GM18858 (cell line): ENCODE measurements at regions not wholly inside any gene's neighbourhood (a gene's known extent, or its start where the extent isn't known, plus 50 kb on each side); places are given as distances from the start of the nearest gene placed in this dataset.

Experiments
- ATAC-seq: cut with Tn5 transposase; IDR thresholded peaks from one replicate; pipeline ENCODE4 v1.9.1; 2021; ENCODE audit not compliant: unreplicated experiment

DNA sequence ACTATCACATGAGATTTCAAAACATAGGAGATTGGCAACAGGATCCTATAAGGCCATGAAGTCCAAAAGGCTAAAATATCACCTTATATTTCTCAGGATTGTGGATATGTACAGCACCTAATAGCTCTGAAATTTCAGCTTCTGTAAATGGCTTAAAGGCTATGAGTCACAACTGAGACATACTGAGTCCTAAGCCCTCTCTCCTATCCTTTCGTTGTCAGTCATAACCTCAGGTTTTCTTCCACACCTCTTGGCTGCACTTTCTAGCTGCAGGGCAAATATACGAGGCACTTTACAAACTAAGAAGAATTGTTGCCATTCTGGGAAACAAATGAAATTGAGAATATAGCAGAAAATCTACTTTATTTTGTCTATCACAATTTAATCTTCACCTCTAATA is 969.9 kb upstream of the EPHA7 start:
- no peak for ATAC-seq

DNA sequence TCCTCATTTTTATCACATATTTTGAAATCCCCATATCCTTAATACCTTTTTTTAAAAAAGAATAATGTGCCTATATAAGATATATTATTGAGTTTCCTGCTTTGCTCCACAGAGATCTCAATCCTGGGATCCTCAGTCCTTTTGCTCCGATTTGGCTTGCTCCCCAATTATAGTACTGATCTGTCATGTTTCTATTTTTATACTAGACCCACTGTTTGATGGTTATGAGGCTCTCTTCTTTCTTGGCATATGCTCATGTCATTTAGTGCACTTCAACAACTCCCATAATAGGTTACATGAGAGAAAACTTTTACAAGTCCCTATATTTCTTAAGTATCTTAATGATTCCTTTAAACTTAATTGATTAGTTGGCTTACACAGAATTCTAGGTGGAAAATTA is 958.5 kb upstream of the EPHA7 start:
- ATAC-seq = no peak

DNA sequence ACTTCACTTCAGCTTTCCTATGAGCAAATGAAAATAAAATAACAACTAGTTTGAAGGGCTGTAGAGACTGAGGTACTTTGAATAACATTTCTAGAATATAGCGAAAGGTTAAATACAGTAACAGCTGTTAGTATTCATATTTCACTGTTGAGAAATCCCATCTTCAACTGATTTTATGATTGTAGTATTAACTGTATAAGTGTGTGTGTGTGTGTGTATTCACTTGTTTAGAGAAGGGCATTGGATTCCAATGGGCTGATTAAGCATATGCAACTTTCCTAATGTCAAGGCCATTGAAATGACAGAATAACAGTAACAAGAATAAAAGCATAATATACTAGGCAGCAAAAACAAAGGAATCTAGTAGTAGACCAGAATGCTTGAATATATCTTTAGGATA is 957.5 kb upstream of the EPHA7 start:
- ATAC-seq = no peak

DNA sequence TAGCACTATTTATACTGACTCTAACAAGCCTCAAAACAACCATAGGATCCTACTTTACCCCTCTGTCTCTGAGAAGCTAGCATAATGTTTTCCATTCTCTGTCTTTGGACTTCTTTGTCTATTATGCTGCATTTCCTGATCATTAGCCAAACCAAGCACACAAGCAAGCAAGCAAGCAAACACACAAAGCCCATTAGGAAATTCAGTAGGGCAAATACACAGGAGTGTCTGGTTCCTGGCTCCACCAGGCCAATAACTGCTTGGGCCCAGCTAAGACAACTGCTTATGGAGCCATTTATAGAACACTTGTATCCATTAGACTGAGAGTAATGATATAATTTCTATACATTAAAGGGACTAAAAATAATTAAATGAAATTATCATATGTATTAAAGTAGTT is 952.9 kb upstream of the EPHA7 start:
- ATAC-seq = no peak

DNA sequence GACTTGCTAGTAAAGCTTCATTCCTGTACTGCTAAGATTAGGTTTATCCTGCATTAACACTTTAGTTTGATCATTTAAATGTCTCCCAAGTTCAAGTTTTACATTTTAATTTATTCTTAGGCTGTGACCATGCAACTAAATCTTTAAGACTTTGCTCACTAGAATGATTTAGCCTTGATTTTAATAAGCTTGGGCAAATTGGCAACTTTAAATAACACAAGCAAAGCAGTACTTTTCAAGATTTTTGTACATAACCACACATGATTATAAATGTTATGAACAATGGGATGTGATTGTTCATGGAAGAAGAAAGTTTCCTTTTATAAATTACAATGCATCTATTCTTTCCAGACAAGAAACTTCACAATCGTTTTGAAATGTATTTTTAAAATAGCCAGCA is 948.0 kb upstream of the EPHA7 start:
- ATAC-seq = no peak

DNA sequence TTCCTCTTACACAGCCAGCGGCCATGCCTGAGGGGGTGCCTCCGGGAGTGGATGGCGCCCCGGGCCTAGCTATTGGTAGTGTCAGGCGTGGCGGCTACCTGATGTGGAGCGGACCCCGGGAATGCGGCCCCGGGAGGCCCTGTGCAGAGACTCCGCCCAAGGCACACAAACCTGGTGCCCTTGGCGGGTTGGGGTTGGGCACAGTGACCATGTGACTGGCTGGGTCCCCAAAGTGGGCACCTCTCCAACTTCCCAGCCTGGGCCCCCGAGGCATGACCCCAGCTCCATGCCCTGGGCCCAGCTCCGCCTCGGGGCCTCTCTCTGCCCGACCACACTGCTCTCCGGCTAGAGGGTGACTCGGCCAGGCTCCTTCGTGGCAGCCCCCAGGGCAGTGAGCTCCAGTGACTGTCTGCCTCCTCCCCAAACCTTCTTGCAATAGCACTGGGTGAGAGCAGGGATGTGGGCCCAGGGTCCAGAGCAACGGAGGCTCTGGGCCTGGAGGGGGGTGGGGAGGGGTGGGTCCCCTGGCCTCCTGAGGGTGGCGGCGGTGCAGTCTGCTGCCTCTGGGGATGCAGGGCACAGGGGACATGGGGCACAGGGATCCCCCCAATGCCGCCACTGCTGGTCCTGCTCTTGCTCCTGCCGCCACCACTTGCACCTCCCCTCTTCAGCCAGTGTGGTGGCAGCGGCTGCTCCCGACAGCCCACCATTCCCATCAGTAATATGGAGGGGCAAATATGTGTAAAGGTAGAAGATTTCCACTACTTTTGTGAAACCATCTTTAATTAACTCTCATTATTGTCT is 942.9 kb upstream of the EPHA7 start:
- ATAC-seq = no peak

DNA sequence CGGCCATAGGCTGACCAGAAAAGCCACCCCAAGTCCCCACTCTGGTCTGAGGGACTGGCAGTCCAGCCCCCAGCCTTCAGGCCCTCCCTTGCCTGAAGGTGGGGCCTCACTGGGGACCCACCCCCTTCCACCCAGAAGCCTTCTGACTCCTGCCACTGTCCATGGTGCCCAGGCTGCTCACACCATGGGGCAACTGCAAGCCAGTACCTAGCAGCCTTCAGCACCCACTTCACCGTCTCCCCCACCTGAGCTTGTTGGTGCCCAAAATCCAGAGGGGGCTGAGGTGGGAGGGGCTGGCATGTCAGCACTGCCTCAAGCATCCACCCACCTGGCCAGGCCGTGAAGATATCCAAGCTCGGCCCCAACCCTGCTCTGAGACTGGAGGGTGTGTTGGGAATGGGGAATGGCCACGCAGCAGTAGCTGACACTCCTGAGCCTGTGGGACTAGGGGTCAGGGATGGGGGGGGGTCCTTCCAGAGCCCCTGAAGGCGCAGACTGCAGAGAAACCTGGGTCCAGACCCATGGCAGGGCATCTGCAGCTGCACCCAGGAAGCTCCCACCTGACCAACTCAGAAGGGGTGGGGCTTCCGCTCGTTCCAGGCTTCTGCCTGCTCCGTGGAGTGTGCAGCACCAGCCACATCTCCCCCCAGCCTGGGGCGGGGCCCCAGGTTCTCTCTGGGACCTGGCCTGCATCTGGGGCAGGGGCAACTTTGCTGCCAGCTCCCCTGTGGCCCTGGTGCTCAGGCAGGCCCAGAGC is 942.1 kb upstream of the EPHA7 start:
- no peak for ATAC-seq

DNA sequence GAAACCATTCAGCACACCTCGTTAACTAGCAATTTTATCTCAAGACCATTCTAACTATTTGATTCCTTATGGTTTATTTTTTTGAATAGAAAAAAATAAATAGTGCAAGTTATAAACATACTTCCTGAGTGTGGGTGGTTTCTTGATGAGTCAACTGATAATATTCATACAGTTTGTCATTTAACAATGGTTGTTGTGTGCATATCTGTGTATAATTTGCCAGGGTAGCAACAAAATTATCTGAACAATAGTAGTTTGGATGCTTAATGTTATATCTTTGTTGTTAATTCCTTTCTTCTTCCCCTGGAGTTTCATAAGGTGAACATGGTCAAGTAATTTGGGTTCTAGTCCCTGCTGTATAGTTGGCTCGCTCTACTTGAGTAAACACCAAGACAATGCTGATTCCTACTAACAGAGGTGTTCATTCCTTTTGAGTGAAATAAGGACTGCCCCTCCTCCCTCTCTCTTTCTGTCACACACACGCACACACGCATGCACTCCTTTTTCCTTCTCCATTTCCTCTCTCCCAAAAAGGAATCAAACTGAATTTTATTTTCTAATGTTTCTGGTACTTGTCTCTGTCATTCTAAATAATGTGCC is 938.1 kb upstream of the EPHA7 start:
- ATAC-seq = no peak

DNA sequence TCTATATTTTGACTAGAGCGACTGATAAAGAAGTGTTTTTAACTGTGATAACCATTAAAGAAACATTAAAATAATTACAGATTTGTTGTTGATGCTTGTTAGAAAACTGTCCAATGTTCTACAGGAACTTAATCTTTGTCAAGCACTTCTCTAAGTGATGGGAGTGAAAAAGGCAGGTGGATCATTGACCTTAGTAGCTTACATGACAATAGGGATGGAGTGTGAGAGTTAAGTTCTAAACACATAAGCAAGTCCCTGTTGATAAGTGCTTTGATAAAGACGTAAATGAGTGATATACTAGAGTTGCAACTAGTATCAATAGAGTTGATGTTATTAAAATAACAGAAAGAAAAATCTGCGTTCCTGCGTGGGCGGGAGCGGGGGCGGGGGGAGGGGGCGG is 931.5 kb upstream of the EPHA7 start:
- no peak for ATAC-seq

DNA sequence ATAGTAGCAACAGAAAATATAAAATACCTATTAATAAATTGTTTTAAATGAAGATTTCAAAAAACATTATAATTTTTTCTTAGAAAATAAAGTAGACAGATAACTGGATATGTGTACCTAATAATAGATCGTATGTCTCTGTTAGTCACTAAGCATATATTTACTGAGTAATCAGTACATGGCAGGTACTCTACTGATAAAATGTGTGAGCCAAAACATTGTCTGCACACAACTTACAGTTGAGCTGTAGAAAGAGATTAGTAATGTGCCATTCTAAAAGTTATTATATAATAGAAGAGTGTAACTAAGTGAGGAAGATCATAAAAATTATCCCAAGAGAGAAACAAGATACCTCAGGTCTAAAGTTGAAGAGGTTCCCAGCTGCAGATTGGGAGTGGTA is 929.9 kb upstream of the EPHA7 start:
- ATAC-seq = no peak

DNA sequence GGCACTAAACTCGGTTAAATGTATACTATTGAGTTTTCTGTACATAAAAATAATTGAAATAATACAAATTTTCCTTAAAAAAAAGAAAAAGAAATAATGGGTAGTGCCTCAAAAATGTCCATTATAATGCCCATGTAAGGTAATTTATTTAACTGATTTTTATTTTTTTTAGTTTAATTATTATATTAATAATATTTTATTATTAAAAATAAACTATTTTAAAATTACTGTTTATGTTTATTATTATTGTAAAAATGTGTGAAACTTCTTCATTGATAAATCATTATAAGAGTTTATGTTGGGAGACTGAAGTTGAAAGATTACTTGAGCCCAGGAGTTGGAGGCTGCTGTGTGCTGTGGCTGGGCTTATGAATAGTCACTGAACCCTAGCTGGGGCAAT is 925.5 kb upstream of the EPHA7 start:
- ATAC-seq = no peak

DNA sequence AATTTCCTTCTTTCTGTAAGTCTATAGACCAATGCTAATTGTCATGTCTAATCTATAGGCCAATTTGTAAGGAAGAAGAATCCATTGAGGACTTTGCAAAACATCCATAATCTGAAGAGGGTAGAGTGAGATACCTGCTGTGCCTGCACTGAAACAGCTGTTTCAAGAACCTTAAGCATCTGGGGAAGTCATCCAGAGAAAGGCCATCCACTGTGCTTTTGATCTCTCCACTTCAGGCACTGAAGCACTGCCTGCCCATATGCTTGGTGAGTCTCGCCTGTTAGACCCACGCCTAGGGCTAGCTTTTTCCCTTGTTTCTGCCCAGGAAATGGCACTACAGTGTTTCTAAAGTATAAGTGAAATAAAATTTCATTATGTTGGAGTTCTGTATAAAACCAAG is 921.8 kb upstream of the EPHA7 start:
- ATAC-seq = no peak

DNA sequence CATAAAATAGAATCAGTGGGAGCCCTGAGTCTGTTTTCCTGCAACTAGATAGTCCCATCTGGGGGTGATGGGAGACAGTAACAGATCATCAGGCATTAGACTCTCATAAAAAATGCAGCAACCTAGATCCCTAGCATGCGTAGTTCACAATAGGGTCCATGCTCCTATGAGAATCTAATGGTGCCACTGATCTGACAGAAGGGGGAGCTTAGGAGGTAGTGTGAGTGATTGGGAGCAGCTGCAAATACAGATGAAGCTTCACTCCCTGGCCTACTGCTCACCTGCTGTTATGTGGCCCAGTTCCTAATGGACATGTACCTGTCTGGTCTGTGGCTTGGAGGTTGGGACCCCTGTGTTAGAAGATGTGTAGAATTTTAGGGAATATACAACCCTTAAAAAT is 904.5 kb upstream of the EPHA7 start:
- no peak for ATAC-seq

DNA sequence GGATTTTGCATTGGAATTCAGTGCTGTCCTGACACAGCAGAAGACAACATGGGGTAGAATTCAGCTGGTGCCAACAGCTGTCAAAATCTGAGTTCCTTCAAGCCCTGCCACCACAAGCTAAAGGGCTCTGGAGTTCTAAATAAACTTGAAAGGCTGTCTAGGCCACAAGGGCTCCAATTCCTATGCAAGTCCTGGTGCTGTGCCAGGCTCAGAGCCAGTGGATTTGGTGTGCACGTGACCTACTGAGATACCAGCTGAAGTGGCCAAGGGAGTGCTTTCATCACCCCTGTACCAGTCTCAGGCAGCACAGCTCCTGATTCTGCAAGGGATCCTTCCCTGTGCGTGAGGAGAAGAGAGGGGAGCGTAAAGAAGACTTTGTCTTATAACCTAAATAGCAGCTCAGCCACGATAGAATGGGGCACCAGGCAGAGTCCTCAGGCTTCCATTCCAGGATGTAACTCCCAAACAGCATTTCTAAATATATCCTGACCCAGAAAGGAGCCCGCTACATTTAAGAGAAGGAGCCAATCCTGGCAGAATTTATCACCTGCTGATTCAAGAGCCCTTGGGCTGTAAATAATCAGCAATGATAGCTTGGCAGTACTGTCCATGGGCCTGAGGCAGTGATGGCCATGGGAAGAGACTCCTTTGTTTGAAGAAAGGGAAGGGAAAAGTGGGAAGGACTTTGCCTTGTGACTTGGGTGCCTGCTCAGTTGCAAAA is 881.2 kb upstream of the EPHA7 start:
- ATAC-seq = no peak

DNA sequence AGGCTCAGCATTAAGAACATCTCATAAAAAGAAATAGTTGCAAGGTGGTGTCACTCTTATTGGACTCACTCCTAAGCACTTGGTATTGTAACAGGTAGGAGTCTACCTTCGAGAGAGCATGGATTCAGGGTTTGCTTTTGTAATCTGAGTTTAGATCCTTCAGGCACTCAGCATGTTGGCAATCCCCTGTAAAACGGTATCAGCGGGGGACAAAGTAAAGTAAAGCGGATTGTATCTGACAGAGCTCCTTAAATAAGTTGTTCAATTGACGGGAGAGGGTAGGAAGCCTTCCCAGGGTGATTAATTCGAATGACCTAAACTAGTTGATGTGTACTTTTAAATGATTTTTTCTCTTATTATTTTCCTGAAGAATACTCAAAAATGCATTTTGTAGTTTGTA is 869.8 kb upstream of the EPHA7 start:
- no peak for ATAC-seq

DNA sequence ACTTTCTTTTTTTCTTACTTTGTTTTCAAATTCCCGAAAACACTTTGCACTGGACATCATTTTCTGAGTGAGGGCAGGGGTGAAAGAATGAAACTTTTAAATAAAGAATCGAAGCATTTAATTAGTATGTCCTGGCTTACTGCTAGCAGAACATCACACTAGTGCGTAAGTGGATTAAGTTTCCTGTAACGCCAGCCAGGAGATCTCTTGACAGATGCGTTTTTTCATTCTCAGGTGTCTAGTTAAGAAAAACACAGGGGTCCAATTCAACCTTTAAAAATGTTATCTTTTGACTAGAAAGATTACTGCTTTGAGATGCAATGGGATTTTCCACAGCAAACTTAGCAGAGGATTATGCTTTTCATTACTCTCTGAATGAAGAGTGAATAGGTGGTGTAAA is 858.8 kb upstream of the EPHA7 start:
- ATAC-seq = no peak

DNA sequence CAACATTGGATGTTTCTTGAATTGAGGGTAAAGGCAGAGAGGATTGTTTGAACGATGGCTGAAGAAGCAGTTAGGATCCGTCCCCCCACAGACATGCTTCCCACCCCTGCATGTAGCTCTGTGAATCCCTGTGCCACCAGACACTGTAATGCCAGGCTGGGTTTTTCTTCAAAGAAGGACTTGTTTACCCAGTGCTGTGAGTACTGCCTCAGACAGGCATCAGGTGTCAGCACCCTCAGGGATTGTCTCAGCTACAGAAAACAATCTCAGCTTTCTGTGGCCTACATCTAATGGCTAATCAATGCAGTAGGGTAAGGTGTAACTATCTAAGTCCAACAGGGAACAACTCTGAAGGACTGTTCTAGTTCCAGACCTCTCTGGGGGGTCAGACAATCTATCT is 853.0 kb upstream of the EPHA7 start:
- ATAC-seq = no peak

DNA sequence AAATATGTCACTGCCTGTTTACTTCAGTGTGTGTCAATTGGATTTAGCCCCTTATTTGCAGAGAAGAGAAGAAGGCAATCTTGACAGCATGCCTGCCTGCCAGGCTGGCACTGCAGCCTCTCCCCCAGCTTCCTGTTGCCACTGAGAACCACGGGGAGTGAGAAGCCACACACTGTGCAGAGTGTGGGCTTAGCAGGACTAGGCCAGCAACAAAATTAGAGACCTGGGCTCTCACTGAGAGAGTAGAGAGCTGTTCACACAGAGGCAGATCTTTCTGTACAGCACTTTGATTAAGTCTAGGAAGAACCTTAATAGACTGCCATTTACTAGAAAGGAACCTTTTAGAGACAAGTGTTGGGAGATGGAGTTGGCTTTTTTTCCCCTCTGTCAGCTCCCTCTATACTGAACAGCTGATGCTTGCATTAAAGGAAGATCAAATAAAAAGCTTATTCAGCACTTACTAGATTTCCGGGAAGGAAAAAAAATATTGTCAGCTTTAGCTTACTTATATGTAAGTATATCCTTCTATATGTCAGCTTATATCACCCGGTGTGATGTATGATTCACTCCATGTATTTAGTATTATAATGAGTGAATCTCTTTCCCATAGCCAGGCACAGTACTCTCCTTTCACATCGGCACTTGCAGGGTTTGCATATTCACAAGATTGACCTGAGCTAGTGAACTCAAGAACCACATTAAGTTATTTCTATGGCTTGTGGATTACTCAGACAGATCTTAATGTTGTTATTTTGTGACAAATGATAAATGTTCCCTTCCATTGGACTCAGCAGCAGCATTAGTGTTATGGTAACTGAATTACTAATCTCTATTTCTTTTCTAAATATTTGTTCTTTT is 851.0 kb upstream of the EPHA7 start:
- ATAC-seq = no peak

DNA sequence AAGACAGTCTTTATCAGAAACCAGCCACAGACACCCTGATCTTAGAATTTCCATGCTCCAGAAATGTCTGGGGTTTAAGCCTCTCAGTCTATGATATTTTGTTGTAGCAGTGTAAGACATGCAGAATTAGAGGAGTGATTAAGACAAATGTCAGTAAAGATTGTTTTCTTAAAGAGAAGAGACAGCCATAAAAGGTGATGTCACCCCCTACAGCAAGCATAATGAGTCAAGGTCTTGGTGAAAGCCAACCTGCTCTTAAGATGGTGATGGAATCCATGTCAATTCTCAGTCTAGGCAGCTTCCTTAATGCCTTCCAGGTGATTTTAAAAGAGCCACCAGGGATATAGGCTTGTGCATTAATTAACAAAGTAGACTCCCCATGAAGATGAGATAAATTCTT is 849.9 kb upstream of the EPHA7 start:
- ATAC-seq = no peak

DNA sequence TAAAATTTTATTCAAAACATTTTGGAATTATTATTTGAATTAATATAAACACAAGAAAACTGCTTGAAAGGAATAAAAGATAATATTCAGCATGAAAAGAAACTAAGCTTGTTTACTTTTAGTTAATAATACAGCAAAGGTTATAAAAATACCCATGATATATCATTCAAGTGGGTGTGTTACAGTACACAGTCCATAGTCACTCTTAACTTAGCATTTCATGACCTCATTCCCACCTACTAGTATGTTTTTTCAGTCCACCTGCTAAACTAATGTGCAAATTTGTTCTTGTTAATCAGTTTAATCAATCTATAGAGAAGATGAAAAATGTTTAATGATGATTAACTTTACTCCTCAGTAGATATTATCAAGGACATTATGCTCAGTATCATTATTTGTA is 841.4 kb upstream of the EPHA7 start:
- no peak for ATAC-seq

DNA sequence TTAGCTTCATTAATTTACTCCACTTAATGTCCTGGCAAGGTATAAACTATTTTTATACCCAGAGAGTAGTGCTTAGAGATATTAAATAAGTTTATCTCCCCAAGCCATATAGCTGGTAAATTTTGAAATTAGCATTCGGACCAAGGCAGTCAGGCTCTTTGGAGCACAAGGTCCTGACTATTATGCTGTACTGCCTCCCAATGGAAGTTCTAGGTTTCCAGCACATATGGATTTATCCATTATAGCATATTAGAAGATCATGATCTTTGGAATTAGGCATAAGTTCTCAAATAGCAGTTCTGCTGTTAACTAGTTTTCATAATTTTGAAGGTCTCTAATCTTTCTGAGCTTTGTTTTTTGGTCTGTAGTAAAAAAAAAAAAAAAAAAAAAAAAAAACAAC is 835.3 kb upstream of the EPHA7 start:
- ATAC-seq = no peak
